OCI-LY3 (cell line): ENCODE measurements at regions not wholly inside any gene's neighbourhood (a gene's known extent, or its start where the extent isn't known, plus 50 kb on each side); places are given as distances from the start of the nearest gene placed in this dataset.
"Not testable (repeated sequence)": the region's sequence is repeated elsewhere in the genome, so short reads cannot be mapped to it uniquely, and the experiment has no call there.

Experiments
- H2AFZ ChIP-seq: fragments of 200-600, 300-600 bp; shearing (Covaris generic); 2 replicates; pipeline ENCODE4 v1.6.0; 2014; ENCODE audit warnings: antibody characterized with exemption, low read depth, low read length
- H3K27ac ChIP-seq: fragments of 200-600, 300-600 bp; sonication (generic); 2 replicates; pipeline ENCODE4 v1.5.1; 2014; ENCODE audit warnings: mild to moderate bottlenecking, low read length, moderate library complexity, mixed read lengths
- H3K27me3 ChIP-seq: fragments of 200-600, 300-600 bp; sonication (generic); 2 replicates; pipeline ENCODE4 v1.6.1; 2014; ENCODE audit warnings: low read depth, low read length, mixed read lengths
- H3K36me3 ChIP-seq: fragments of 200-600, 300-600 bp; sonication (generic); replicated peaks from 2 replicates; pipeline ENCODE3; 2014; ENCODE audit warnings: low read depth, low read length, mixed read lengths
- H3K4me1 ChIP-seq: fragments of 300-600, 200-600 bp; sonication (generic); 2 replicates; pipeline ENCODE4 v1.6.1; 2014; ENCODE audit warnings: low read length, mixed read lengths
- H3K4me2 ChIP-seq: fragments of 200-600, 300-600 bp; sonication (generic); 2 replicates; pipeline ENCODE4 v1.6.1; 2014; ENCODE audit warnings: low read length, mixed read lengths
- H3K4me3 ChIP-seq: fragments of 300-600, 200-600 bp; sonication (generic); 2 replicates; pipeline ENCODE4 v1.5.1; 2014; ENCODE audit warnings: antibody characterized with exemption, mild to moderate bottlenecking, low read length, moderate library complexity
- H3K79me2 ChIP-seq: fragments of 300-600, 200-600 bp; shearing (Covaris generic); 2 replicates; pipeline ENCODE4 v1.6.1; 2014; ENCODE audit warnings: mild to moderate bottlenecking, low read length, mixed read lengths
- H3K9ac ChIP-seq: fragments of 300-600, 200-600 bp; shearing (Covaris generic); 2 replicates; pipeline ENCODE4 v1.6.0; 2014; ENCODE audit warnings: mild to moderate bottlenecking, low read length, moderate library complexity
- H3K9me3 ChIP-seq: fragments of 200-600, 300-600 bp; shearing (Covaris generic); 2 replicates; pipeline ENCODE4 v1.6.1; 2014; ENCODE audit warnings: low read length, mixed read lengths; ENCODE audit not compliant: insufficient read depth
- H4K20me1 ChIP-seq: fragments of 200-600, 300-600 bp; sonication (generic); 2 replicates; pipeline ENCODE4 v1.6.1; 2016; ENCODE audit warnings: low read length, mixed read lengths; ENCODE audit not compliant: insufficient read depth
- CTCF ChIP-seq: fragments of 200-600, 300-600 bp; sonication (generic); IDR thresholded peaks from 2 replicates; pipeline ENCODE4 v1.5.1; 2014; ENCODE audit warnings: antibody characterized with exemption, low read length, low read depth
- EZH2phosphoT487 ChIP-seq: fragments of 200-600 bp; shearing (Covaris generic); IDR thresholded peaks from 2 replicates; pipeline ENCODE4 v1.6.1; 2018; ENCODE audit warnings: antibody characterized with exemption, mixed run types, low read depth

- Histone ChIP-seq H3K27ac (no peak overlapping the region), H3K4me2 (no peak overlapping the region), H2AFZ (no peak overlapping the region), H3K4me1 (no peaks in the 10 kb centered on the region), H3K9ac (no peak overlapping the region), H3K27me3 (no peaks in the 10 kb centered on the region), H4K20me1 (no peaks in the 10 kb centered on the region), H3K36me3 (no peaks in the 10 kb centered on the region), H3K9me3 (no peaks in the 10 kb centered on the region), H3K79me2 (no peaks in the 10 kb centered on the region), H3K4me3 (no peak overlapping the region)
- no peak for TF ChIP-seq CTCF
- no peak for TF ChIP-seq EZH2phosphoT487
Measured at GRCh38 chr20:52064931-52065330, 126.6 kb downstream of the ZFP64 start.

- H3K27ac ChIP-seq, result no peak overlapping the region
- H3K9ac ChIP-seq, result no peak overlapping the region
- H3K4me1 ChIP-seq, result no peaks in the 10 kb centered on the region
- no peaks in the 10 kb centered on the region for H3K9me3 ChIP-seq
- no peaks in the 10 kb centered on the region for H3K79me2 ChIP-seq
- TF ChIP-seq CTCF (no peak), EZH2phosphoT487 (no peak)
- H3K4me3 ChIP-seq, result no peak overlapping the region
- H3K4me2 ChIP-seq, result no peak overlapping the region
- no peaks in the 10 kb centered on the region for H3K36me3 ChIP-seq
- H4K20me1 ChIP-seq, result no peaks in the 10 kb centered on the region
- H2AFZ ChIP-seq, result no peak overlapping the region
- no peaks in the 10 kb centered on the region for H3K27me3 ChIP-seq
Measured at GRCh38 chr20:52062452-52063209, 128.9 kb downstream of the ZFP64 start.

GRCh38 chr20:52060794-52061714 lies 130.5 kb downstream of the ZFP64 start:
- H3K27ac ChIP-seq, result no peak overlapping the region
- no peaks in the 10 kb centered on the region for H4K20me1 ChIP-seq
- H2AFZ ChIP-seq, result no peak overlapping the region
- no peaks in the 10 kb centered on the region for H3K79me2 ChIP-seq
- no peaks in the 10 kb centered on the region for H3K4me1 ChIP-seq
- no peaks in the 10 kb centered on the region for H3K27me3 ChIP-seq
- no peak overlapping the region for H3K4me3 ChIP-seq
- no peak overlapping the region for H3K9ac ChIP-seq
- no peak overlapping the region for H3K4me2 ChIP-seq
- H3K36me3 ChIP-seq, result no peaks in the 10 kb centered on the region
- H3K9me3 ChIP-seq, result peaks cover 5% of the 10 kb centered on the region; the same call in 1 of the 2 replicates
- TF ChIP-seq EZH2phosphoT487 (no peak), CTCF (no peak)

GRCh38 chr20:52057133-52057532 lies 134.4 kb downstream of the ZFP64 start:
- not testable (repeated sequence) for H3K9ac ChIP-seq, H3K4me3 ChIP-seq, H2AFZ ChIP-seq, H4K20me1 ChIP-seq, H3K9me3 ChIP-seq, H3K27ac ChIP-seq, H3K27me3 ChIP-seq, H3K79me2 ChIP-seq, H3K36me3 ChIP-seq, H3K4me2 ChIP-seq, H3K4me1 ChIP-seq
